ENCODE measurements at regions not wholly inside any gene's neighbourhood (a gene's known extent, or its start where the extent isn't known, plus 50 kb on each side); places are given as distances from the start of the nearest gene placed in this dataset.

DNA sequence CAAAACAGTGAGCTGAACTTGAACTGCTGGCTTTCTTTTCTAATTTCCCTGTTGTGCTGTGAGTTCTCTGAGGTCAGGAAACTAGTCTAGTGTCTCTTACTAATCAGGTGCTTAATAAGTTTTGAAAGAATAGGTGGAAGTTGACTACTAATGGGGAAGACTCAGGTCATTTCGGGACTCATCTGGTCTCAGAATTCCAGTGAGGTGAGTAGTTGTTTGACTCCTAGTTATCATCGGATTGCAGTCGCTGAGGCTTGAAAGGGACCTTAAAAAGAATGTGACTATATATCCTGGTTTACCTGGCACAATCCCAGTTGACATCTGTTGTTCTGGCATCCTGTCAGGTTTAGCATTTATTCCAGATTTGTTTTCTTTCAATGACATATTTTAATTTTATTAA, 81.4 kb upstream of the SPAG17 start:
- no peaks in the 10 kb centered on the region for H3K79me2 ChIP-seq (ENCODE audit: insufficient read depth, low read depth)
- H3K36me3 ChIP-seq (ENCODE audit: insufficient read depth): no peaks in the 10 kb centered on the region
- H3K27me3 ChIP-seq (ENCODE audit: insufficient read depth, low read depth): no peaks in the 10 kb centered on the region
- no peak overlapping the region for H3K4me2 ChIP-seq
- no peak overlapping the region for H3K27ac ChIP-seq
- TF ChIP-seq, protein P1, sequence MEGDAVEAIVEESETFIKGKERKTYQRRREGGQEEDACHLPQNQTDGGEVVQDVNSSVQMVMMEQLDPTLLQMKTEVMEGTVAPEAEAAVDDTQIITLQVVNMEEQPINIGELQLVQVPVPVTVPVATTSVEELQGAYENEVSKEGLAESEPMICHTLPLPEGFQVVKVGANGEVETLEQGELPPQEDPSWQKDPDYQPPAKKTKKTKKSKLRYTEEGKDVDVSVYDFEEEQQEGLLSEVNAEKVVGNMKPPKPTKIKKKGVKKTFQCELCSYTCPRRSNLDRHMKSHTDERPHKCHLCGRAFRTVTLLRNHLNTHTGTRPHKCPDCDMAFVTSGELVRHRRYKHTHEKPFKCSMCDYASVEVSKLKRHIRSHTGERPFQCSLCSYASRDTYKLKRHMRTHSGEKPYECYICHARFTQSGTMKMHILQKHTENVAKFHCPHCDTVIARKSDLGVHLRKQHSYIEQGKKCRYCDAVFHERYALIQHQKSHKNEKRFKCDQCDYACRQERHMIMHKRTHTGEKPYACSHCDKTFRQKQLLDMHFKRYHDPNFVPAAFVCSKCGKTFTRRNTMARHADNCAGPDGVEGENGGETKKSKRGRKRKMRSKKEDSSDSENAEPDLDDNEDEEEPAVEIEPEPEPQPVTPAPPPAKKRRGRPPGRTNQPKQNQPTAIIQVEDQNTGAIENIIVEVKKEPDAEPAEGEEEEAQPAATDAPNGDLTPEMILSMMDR (conservative IDR thresholded peaks at IDR 0.05; ENCODE audit: low read depth, low read length): no peak
- no peaks in the 10 kb centered on the region for H4K20me1 ChIP-seq (ENCODE audit: insufficient read depth)
- H2AFZ ChIP-seq (ENCODE audit: low read depth): no peak overlapping the region
- H3K9ac ChIP-seq: no peak overlapping the region
- H3K4me1 ChIP-seq (ENCODE audit: low read depth, poor library complexity, severe bottlenecking): no peaks in the 10 kb centered on the region
- no peak overlapping the region for H3K4me3 ChIP-seq (IDR thresholded peaks at IDR 0.05; ENCODE audit: insufficient read depth, low read depth, low read length)

DNA sequence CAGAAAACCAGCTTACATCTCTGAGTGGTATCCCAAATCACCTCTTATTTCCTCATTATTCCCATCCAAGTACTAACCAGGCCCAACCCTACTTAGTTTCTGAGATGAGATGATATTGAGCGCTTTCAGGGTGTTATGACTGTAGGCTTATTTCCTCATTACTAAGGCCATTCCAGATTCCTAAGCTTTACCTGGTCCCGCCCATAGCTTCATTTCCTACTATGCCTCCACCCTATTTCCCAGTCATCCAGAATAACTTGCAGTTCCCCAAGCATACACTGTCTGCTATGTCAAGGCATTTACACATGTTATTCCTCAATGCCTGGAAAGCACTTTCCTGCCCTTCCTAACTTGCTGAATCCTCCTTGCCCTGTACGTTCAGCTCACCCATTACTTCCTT, 79.3 kb upstream of the SPAG17 start:
- TF ChIP-seq, protein P1 (conservative IDR thresholded peaks at IDR 0.05; ENCODE audit: low read depth, low read length): no peak
- Histone ChIP-seq H3K79me2 (ENCODE audit: insufficient read depth, low read depth) (no peaks in the 10 kb centered on the region), H3K4me1 (ENCODE audit: low read depth, poor library complexity, severe bottlenecking) (no peaks in the 10 kb centered on the region), H3K9ac (no peak overlapping the region), H3K4me3 (IDR thresholded peaks at IDR 0.05; ENCODE audit: insufficient read depth, low read depth, low read length) (no peak overlapping the region), H4K20me1 (ENCODE audit: insufficient read depth) (no peaks in the 10 kb centered on the region), H3K36me3 (ENCODE audit: insufficient read depth) (no peaks in the 10 kb centered on the region), H3K4me2 (no peak overlapping the region), H2AFZ (ENCODE audit: low read depth) (no peak overlapping the region), H3K27me3 (ENCODE audit: insufficient read depth, low read depth) (no peaks in the 10 kb centered on the region), H3K27ac (no peak overlapping the region)

DNA sequence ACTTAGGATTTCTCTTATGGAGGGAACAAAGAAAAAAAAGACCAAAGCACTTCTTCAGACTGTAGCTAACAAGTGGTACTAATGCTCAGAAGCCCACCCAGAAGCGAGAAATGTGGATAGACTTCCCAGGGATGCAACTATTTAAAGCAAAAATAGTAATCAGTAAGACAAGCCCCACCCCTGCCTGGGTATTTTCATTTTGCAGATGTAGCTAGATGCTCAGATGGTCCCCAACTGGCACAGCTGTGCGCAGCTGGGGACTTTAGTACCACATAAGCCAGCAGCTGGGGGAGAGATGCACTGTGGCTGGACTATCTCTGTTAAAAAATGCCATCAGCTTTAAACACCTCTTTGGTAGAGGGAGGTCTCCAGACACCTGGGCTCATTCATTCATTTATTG, 77.8 kb upstream of the SPAG17 start:
- H2AFZ ChIP-seq (ENCODE audit: low read depth): no peak overlapping the region
- no peak overlapping the region for H3K4me3 ChIP-seq (IDR thresholded peaks at IDR 0.05; ENCODE audit: insufficient read depth, low read depth, low read length)
- H3K4me1 ChIP-seq (ENCODE audit: low read depth, poor library complexity, severe bottlenecking): no peaks in the 10 kb centered on the region
- H3K36me3 ChIP-seq (ENCODE audit: insufficient read depth): no peaks in the 10 kb centered on the region
- H3K79me2 ChIP-seq (ENCODE audit: insufficient read depth, low read depth): no peaks in the 10 kb centered on the region
- no peak overlapping the region for H3K4me2 ChIP-seq
- no peak overlapping the region for H3K9ac ChIP-seq
- no peak overlapping the region for H3K27ac ChIP-seq
- no peaks in the 10 kb centered on the region for H4K20me1 ChIP-seq (ENCODE audit: insufficient read depth)
- H3K27me3 ChIP-seq (ENCODE audit: insufficient read depth, low read depth): no peaks in the 10 kb centered on the region
- TF ChIP-seq, protein P1 (conservative IDR thresholded peaks at IDR 0.05; ENCODE audit: low read depth, low read length): no peak

DNA sequence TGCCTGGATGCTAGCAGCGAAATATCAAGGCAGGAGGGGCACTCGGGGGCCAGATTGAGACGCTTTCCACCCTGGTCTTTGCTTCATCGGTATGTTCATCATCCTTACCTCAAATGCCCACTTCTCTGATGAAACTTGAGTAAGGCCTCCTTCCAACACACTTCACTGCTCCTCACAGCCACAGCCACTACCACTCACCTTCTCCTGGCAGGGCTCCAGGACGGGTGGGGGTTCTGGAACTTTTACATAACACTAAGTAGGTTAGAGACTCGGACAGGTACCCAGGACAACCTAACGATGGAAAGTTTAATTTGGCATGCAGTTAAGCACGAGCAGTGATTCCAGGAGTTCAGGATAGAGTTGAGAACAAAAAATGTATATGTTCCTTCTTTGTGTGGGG, 73.9 kb upstream of the SPAG17 start:
- Histone ChIP-seq H3K36me3 (ENCODE audit: insufficient read depth) (no peaks in the 10 kb centered on the region), H3K4me3 (IDR thresholded peaks at IDR 0.05; ENCODE audit: insufficient read depth, low read depth, low read length) (no peak overlapping the region), H3K4me2 (no peak overlapping the region)

More for the DNA sequence above, 73.9 kb upstream of the SPAG17 start:
- no peaks in the 10 kb centered on the region for H4K20me1 ChIP-seq (ENCODE audit: insufficient read depth)
- TF ChIP-seq, protein P1 (conservative IDR thresholded peaks at IDR 0.05; ENCODE audit: low read depth, low read length): no peak
- H3K27ac ChIP-seq: no peak overlapping the region
- no peak overlapping the region for H2AFZ ChIP-seq (ENCODE audit: low read depth)
- H3K9ac ChIP-seq: no peak overlapping the region
- no peaks in the 10 kb centered on the region for H3K27me3 ChIP-seq (ENCODE audit: insufficient read depth, low read depth)
- no peaks in the 10 kb centered on the region for H3K4me1 ChIP-seq (ENCODE audit: low read depth, poor library complexity, severe bottlenecking)
- no peaks in the 10 kb centered on the region for H3K79me2 ChIP-seq (ENCODE audit: insufficient read depth, low read depth)
